Stimulated activated CD8-positive, alpha-beta memory T cell treated with anti-CD3 and anti-CD28 coated beads, Interleukin-15, amount 100 ng/mL, for 24 hours (primary cell): ENCODE measurements at regions not wholly inside any gene's neighbourhood (a gene's known extent, or its start where the extent isn't known, plus 50 kb on each side); places are given as distances from the start of the nearest gene placed in this dataset.

Experiments used
- DNase-seq: peaks from one replicate; pipeline ENCODE4 v3.0.0-alpha.2; 2020; ENCODE audit warnings: low read depth

DNA sequence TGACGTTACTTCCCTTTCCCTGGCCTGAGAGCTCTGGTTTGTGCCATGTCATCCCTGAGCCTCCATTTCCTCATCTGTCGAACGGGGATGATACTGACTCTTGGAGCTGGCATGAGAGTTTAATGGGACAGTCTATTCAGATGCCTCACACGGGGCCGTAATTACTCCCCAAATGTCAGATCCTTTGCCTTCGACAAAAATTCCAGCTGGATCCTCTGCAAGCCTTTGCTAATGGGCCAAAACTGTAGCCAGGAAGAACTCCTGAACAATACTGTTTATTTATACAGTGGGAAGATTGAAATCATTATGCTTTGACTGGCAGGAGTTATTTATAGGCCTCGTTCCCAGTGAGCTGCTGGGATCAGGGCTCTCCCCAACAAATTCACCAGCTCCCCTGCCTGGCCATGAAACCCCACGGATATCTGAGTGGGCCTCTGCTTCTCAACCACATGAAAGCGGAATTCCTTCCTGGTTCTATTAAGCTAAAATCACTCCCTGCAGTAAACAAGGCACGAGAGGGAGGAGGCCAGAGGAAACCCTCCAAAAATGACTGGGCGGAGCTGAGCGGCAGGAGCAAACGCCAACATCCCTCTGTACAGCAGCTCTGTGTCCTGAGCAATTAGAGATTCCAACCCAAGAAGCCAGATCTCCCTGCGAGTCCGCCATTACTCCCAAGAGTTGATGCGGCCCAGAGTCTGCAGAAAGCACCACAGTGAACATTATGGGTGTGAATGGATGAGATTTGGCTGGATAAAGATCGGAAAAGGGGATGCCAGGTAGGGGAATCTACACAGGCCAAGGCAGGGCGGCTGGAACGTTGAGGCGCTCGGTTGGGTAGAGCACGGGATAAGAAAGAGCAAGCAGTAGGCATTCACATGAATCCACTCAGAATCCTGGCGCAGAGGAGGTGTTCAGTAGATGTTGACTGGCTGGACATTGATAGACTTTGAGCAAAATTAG is 326.1 kb downstream of the BCL11B start:
- DNase-seq, result no peak

DNA sequence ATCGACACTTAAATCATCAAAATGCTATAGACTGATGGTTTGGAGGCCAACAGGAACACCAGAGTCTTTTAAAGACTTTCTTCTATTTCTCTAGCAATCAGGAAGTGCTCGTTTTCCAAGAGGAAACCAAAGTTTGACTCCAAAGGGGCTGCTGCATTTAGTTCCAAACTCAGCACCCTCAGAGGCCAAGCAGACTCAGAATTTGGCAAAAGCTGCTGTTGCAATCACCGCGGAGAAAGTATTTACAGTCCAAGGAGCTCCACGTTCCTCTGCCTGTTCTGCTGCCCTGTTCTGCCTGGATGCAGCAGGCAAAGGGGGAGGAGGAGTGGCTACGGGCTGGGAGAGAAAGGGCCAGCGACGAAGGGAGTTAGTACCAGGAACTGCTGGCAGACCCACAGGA is 325.1 kb downstream of the BCL11B start:
- no peak for DNase-seq

DNA sequence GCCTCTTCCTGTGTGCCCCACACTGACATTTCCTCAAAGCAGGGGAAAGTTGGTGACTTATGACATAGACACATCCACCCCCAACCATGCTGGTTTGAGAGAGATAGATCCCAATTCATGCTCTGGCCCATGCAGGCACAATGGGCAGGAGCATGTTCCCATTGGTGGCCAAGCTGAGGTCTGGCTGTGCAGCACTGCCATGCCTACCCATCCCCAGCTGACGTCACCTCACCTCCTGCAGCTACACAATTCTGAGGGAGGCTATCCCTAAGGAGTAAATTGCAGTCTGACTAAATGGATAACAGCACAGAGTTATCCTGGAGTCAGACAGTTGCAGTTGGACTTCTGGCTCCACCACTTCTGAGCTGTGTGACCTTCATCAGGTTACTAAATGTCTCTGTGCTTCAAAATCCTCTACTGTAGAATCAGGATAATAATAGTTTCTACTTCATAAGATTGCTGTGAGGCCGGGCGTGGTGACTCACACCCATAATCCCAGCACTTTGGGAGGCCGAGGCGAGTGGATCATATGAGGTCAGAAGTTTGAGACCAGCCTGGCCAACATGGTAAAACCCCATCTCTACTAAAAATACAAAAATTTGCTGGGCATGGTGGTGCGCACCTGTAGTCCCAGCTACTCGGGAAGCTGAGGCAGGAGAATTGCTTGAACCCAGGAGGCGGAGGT is 323.9 kb downstream of the BCL11B start:
- no peak for DNase-seq

DNA sequence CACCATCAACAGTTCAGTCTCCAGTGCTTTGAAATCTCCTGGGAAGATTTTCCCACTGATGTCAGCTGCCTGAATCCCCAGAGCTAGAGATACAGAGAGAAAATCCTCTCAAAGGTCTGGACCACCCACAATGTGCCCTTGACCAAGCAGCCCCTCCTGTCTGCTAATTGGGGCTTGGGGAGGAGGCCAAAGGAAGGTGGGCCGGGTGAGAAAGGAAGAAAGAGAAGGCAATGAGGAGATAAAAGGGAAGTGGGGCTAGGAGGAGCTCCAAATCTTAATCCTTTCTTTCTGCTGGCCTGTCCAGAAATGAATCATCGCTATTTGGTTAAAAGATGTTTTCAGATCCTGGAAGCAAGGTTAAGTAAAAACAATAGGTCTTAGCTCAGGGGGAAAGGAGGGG is 322.9 kb downstream of the BCL11B start:
- no peak for DNase-seq

DNA sequence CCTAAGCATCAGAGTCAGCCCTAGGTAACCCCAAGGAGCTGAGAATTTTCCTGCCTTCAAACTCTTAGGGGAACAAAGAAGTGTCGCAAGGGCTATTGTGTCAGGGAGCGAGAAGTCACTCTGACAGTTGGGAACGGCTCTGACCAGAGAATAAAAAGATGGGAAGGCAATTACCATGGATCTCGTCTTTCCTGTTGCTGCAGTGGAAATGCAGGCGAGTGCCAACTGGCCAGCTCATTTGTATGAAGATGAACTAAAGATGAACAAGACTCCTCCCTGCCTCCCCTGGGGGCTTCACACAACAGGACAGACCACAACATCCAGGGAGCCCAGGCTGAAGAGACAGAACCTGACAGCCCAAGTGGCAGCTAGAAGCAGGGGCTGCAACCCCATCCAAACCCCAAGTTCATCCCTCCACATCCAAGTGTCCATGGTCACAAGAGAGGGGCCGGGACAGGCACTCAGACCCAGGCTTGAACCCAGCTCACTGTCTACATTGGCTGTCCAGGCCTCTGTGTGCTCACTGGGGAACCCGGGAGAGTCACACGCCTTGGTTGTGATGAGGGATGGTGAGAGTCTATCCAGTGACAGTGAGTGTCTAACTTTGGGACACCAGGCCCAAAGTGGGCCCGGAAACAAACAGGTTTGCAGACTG is 322.4 kb downstream of the BCL11B start:
- no peak for DNase-seq

DNA sequence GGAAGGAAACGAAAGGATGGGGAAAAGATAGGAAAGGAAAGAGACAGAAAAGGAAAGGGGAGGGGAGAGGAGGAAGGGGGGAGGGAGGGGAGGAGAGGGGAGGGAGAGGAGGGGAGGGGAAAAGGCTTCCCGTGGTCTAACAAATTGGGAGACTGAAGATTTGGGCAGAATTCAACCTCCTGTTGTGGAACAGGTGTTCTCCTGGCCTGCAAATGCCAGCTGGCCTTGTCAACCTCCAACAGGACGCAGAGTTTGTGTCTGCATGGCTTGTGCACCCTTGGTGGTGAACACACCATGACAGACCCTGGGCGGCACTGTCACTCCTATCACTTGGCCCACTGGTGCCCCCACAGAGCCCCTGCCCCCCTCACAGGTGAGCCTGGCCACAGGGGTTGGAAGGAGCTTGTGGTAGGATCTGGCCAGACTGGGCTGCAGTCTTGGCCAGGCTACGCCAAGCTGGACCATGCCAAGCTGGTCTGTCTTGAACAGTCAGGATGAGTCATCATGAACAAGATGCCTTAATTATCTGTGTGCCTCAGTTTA is 321.6 kb downstream of the BCL11B start:
- DNase-seq, result no peak

- DNase-seq, result no peak
These were observed 321.0 kb downstream of the BCL11B start for GRCh38 chr14:98951031-98951430.

DNA sequence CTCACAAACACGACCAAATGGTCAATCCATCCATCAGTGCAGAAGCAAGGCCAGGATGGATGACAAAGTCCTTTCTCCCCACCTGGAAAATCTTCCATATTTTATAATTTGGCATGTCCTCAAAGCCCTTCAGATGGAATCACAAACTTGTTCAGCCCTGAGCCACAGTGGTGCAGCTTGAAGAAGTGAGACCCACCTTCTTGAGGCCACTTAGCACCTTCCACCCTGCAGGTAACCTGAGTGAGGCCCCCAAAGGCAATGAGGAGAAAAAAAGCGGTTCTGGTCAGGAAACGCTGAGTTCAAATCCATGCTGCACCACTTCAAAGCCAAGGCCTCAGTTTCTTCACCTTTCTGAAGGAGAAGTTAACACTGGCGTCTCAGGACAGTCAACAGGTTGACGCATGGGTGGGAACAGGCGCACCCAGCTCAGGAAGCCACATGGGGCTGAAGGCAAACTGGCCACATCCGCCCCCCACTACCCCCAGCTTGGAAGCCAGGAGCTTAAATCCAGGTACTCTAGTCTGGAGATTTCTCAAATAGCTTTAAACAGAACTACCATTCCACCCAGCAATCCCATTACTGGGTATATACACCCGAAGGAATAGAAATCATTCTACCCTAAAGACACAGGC is 320.4 kb downstream of the BCL11B start:
- DNase-seq, result no peak

DNA sequence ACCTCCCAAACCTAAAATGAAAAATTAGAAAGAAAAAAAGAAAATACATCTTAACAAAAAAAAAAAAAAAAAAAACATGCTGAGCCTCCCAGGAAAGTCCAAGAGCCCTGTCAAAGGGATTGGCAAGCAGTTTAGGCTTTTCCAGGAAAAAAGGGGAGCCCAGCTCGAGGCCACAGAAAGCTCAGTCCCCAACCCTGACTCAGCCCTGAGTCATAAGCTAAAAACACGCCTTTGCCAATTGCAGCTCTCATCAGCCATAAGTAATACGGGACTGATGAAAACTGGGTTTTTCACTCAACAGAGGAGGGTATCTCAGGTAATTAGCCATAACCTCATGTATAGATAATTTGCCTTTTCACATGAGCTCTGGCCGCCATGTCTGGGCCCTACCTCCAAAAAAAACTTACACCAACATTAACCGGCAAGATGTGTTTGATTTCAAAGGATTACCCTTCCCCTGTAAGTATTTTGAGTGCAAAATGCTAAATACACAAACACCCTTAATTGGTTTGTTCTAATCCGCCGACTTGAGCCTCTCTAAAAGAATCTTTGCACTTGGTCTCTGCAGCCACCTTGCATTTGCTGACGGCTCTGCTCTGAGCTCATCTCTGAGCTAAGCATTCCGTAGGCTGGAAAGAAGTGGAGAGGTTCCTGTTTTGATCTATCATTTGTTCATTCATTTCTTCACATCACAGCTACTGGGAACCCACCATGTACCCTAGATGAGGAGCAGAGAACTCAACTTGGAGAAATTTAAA is 319.2 kb downstream of the BCL11B start:
- no peak for DNase-seq

GRCh38 chr14:98953551-98954348 is 318.2 kb downstream of the BCL11B start:
- DNase-seq, result no peak

DNA sequence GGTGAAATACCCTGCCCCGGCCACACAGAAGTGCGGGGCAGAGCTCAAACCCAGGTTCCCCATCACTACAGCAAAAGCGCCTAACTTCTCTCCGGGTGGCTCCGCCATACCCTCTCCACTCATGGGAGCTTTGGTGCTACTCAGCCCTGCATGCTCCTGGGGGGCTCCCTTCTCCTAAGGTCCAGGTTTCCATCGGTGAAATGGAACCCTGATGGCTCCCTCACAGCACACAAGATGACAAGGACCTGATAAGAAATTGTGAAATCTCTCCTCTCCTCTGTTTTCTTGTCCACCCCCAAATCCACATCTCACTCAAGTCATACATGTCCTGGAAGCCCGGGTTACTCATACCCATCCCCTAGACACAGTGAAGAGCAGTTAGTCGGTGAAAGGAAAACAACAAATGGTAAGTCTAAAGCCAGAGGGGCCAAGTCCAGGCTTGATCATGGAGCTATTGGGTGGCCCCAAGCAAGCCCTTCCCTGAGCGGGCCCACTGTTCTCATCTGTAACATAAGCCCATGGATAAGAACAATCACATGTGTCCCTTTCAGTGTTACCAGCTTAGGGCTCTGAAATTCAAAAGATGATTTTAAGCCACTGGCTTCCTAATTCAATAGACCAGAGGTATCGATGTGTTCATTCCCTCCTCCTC is 317.5 kb downstream of the BCL11B start:
- DNase-seq, result no peak

DNA sequence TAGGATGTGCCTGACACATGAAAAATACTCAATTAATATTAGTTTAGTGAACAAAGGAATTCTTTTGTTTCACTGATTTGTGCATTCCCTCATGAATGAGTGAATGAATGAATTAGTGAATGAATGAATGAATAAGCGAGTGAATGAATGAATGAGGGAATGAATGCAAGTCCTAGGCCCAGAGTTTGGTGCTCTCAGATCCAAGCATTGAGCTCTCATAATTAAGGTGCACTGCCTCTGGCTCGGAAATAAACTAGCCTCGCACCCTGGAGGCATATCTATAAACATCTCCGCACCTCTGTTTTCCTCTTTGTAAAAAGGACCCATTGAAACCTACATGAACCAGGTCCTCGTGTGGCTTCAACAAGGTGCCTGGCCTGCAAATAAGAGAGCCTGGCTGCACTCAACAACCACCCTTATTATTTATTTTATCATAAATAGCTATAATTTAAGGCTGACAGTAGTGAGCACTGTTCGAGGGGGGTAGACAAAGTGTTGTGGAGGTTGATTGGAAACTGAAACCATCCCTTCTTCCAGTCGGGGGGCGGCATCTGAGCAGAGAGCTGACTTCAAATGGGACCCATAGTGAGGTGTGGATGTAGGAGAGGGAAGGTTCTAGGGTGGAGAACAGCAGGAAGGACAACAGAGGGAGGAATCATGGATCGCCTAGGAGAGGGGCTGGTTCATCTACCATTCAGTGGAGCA is 316.8 kb downstream of the BCL11B start:
- no peak for DNase-seq

GRCh38 chr14:98955741-98956070 is 316.3 kb downstream of the BCL11B start:
- DNase-seq, result no peak

DNA sequence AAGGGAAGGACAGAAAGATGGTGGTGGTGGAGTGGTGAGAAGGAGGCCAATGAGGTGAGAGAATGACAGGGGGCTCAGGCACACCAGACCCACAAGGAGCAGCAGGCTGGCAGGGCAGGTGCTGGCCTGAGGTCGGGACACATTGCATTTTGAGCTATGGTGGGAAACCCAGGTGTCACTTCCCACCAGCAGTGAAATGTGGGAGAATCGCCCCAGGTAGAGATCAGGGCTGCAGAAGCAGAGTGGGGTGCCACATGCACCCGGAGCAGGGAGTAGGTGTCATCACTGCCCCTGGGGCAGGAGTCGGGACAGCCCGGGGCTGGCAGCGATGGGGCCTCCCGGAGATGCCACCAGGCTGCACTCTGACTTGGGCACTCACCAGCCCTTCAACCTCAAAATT is 315.8 kb downstream of the BCL11B start:
- no peak for DNase-seq

- DNase-seq, result no peak
These were observed 315.3 kb downstream of the BCL11B start for GRCh38 chr14:98956661-98957060.

- DNase-seq, result no peak
These were observed 314.6 kb downstream of the BCL11B start for GRCh38 chr14:98957211-98958047.

DNA sequence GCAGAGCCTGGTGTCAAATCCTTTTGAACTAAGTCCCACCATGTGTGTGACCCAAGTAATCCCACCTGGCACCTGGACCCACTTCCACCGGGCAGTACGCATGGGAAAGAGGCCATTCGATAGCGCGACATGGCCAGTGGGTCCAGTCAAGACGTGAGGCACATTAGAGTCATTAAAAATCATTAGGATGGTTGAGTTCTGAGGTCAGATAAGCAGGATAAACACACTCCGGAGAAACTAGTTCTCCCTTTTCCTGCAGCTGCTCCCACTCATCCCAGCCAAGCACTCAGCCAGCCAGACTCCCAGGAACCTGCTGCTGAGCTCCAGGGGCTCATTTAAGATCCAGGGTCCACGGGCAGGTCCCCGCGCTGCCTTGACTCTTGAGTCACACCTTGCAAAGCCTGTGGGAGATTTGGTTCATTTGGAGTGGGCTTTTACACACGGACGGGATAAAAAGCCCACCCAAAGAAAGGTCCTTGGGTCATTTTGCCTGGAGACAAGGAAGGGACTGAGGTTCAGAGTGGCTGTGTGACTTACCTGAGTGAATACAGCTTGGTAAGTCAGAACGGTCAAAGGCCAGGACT is 313.9 kb downstream of the BCL11B start:
- no peak for DNase-seq

DNA sequence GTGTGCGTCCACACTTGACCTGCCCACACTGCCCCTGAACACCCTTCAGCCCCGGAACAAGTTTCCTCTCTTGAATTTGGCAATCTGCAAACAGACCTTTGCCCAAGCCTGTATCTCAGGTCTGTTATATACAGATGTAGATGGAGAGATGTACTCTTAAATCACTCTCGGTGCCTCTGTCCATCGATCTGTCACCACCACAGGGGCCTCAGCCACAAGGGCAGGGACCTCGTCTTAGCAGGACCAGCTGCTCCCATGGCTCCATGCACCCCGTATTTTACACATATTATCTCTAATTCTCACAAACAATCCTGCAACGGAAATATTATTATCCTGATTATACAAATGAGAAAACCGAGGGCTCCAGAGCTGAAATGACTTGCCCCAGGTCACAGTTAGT is 313.4 kb downstream of the BCL11B start:
- DNase-seq, result no peak
